Stimulated activated CD8-positive, alpha-beta memory T cell treated with anti-CD3 and anti-CD28 coated beads, Interleukin-4, amount 100 ng/mL, for 1 hour (primary cell): ENCODE measurements at regions not wholly inside any gene's neighbourhood (a gene's known extent, or its start where the extent isn't known, plus 50 kb on each side); places are given as distances from the start of the nearest gene placed in this dataset.

ENCODE experiments used
- DNase-seq, 2 donors: peaks; one replicate each; pipeline ENCODE4 v3.0.0-alpha.2; 2020; ENCODE audit warnings: low read depth in 2 of 2, low spot score in 1 of 2

GRCh38 chrY:7261254-7261653 is 349.7 kb upstream of the AMELY start:
- DNase-seq: no peak

GRCh38 chrY:7240101-7240500 is 328.5 kb upstream of the AMELY start:
- peak in 1 of 2 donors; percentile 14 for DNase-seq

GRCh38 chrY:7211971-7212370 is 300.4 kb upstream of the AMELY start:
- no peak for DNase-seq

- DNase-seq: no peak
These were observed 292.9 kb upstream of the AMELY start for GRCh38 chrY:7204456-7204855.

GRCh38 chrY:7182591-7182990 is 271.0 kb upstream of the AMELY start:
- no peak for DNase-seq

GRCh38 chrY:7177631-7178030 is 266.1 kb upstream of the AMELY start:
- DNase-seq: no peak

- DNase-seq: no peak
These were observed 257.9 kb upstream of the AMELY start for GRCh38 chrY:7169475-7169874.

- DNase-seq: no peak
These were observed 229.9 kb upstream of the AMELY start for GRCh38 chrY:7141477-7141876.
